HG03139 (cell line): ENCODE measurements at regions not wholly inside any gene's neighbourhood (a gene's known extent, or its start where the extent isn't known, plus 50 kb on each side); places are given as distances from the start of the nearest gene placed in this dataset.

Experiments
- ATAC-seq: cut with Tn5 transposase; IDR thresholded peaks from one replicate; pipeline ENCODE4 v1.9.1; 2021; ENCODE audit not compliant: unreplicated experiment

GRCh38 chr3:76063019-76063418 lies 277.7 kb upstream of the ZNF717 start:
- ATAC-seq, result no peak

GRCh38 chr3:76063811-76064210 lies 278.5 kb upstream of the ZNF717 start:
- no peak for ATAC-seq

GRCh38 chr3:76065964-76066363 lies 280.6 kb upstream of the ZNF717 start:
- ATAC-seq, result no peak

GRCh38 chr3:76078101-76078500 lies 292.8 kb upstream of the ZNF717 start:
- no peak for ATAC-seq

GRCh38 chr3:76083992-76084391 lies 298.6 kb upstream of the ZNF717 start:
- ATAC-seq, result no peak

GRCh38 chr3:76096036-76096435 lies 310.7 kb upstream of the ZNF717 start:
- no peak for ATAC-seq

GRCh38 chr3:76096836-76097588 lies 311.7 kb upstream of the ZNF717 start:
- ATAC-seq, result no peak

GRCh38 chr3:76097589-76097969 lies 312.2 kb upstream of the ZNF717 start:
- ATAC-seq, result no peak

GRCh38 chr3:76099956-76100355 lies 314.6 kb upstream of the ZNF717 start:
- no peak for ATAC-seq

- ATAC-seq, result no peak
Measured at GRCh38 chr3:76107935-76108570, 322.7 kb upstream of the ZNF717 start.

GRCh38 chr3:76111808-76112207 lies 326.5 kb upstream of the ZNF717 start:
- ATAC-seq, result no peak

- no peak for ATAC-seq
Measured at GRCh38 chr3:76122007-76122406, 336.7 kb upstream of the ZNF717 start.

- ATAC-seq, result no peak
Measured at GRCh38 chr3:76129441-76129840, 344.1 kb upstream of the ZNF717 start.

- no peak for ATAC-seq
Measured at GRCh38 chr3:76131396-76132153, 346.2 kb upstream of the ZNF717 start.

GRCh38 chr3:76132154-76132470 lies 346.8 kb upstream of the ZNF717 start:
- no peak for ATAC-seq

- no peak for ATAC-seq
Measured at GRCh38 chr3:76134166-76134565, 348.8 kb upstream of the ZNF717 start.

GRCh38 chr3:76138921-76139320 lies 353.6 kb upstream of the ZNF717 start:
- ATAC-seq, result no peak

- no peak for ATAC-seq
Measured at GRCh38 chr3:76147846-76148245, 362.5 kb upstream of the ZNF717 start.

GRCh38 chr3:76152028-76152427 lies 366.7 kb upstream of the ZNF717 start:
- ATAC-seq, result no peak

- no peak for ATAC-seq
Measured at GRCh38 chr3:76161856-76162255, 376.5 kb upstream of the ZNF717 start.

- ATAC-seq, result no peak
Measured at GRCh38 chr3:76171647-76172046, 386.3 kb upstream of the ZNF717 start.

- no peak for ATAC-seq
Measured at GRCh38 chr3:76177610-76178009, 392.3 kb upstream of the ZNF717 start.
